A549 (cell line): ENCODE measurements at regions not wholly inside any gene's neighbourhood (a gene's known extent, or its start where the extent isn't known, plus 50 kb on each side); places are given as distances from the start of the nearest gene placed in this dataset.

Experiments used
- ATAC-seq, 2 experiments: fragments of 200-7000 bp in 1 of 2; fragments of >200 bp in 1 of 2; cut with Nextera tagmentation in 1 of 2; cut with Tn5 transposase in 1 of 2; 3 replicates each; pipeline versions ENCODE4 v1.8.0 to v1.9.1; 2018 to 2020; ENCODE audit warnings: mild to moderate bottlenecking in 1 of 2, moderate library complexity in 1 of 2
- CTCF ChIA-PET: fragments of 300-600 bp; sonication (Branson Sonifier 250); formaldehyde crosslinking; extraction: SDS; loops from one replicate; lab custom pipeline; 2021; ENCODE audit warnings: antibody characterized with exemption, inconsistent platforms; lab: Yijun Ruan, JAX
- POLR2A ChIA-PET: fragments of 350-600 bp; formaldehyde crosslinking; extraction: SDS; loops from one replicate; lab custom pipeline; 2021; ENCODE audit warnings: antibody characterized with exemption, inconsistent platforms; lab: Yijun Ruan, JAX
- DNase-seq, 2 experiments: peaks; one replicate each; pipeline versions ENCODE4 v3.0.0 to v3.0.0-alpha.2; 2011 to 2016; ENCODE audit warnings: low read depth in 1 of 2, low spot score in 1 of 2
- FAIRE-seq: peaks from 2 replicates; lab custom pipeline; 2011; peaks lifted over from hg19 to GRCh38; lab: Jason Lieb, UNC
- H3K27ac ChIP-seq, 2 experiments: fragments of >200 bp; sonication (Bioruptor Twin); formaldehyde crosslinking; 3 replicates each; pipeline ENCODE4 v1.5.1; 2016 to 2017
- H3K4me1 ChIP-seq: fragments of >200 bp; sonication (Bioruptor Twin); formaldehyde crosslinking; 3 replicates; pipeline ENCODE4 v1.6.1; 2016
- H3K4me2 ChIP-seq: fragments of >200 bp; sonication (Bioruptor Twin); formaldehyde crosslinking; 3 replicates; pipeline ENCODE4 v1.6.1; 2016
- H3K4me3 ChIP-seq: fragments of >200 bp; sonication (Bioruptor Twin); formaldehyde crosslinking; 3 replicates; pipeline ENCODE4 v1.5.1; 2016
- H3K9me3 ChIP-seq: fragments of >200 bp; sonication (Bioruptor Twin); formaldehyde crosslinking; 3 replicates; pipeline ENCODE4 v1.6.1; 2016
- BHLHE40 ChIP-seq: IDR thresholded peaks from 2 replicates; pipeline ENCODE4 v1.6.1; 2012; ENCODE audit warnings: low read depth, low read length, inconsistent platforms
- CBX2 ChIP-seq: fragments of 200-600 bp; sonication (generic); IDR thresholded peaks from 2 replicates; pipeline ENCODE4 v1.6.1; 2016; ENCODE audit warnings: low read depth, mild to moderate bottlenecking, borderline replicate concordance
- CBX8 ChIP-seq: fragments of 200-600 bp; sonication (generic); IDR thresholded peaks from 2 replicates; pipeline ENCODE4 v1.6.1; 2016
- CEBPB ChIP-seq, 2 experiments: fragments of >200 bp in 1 of 2; sonication (Bioruptor Twin) in 1 of 2; formaldehyde crosslinking in 1 of 2; IDR thresholded peaks; 2 replicates each; pipeline ENCODE4 v1.6.1; 2012 to 2016
- CHD2 ChIP-seq: fragments of 150-350 bp; IDR thresholded peaks from 2 replicates; pipeline ENCODE4 v1.6.1; 2014; ENCODE audit warnings: low read length; ENCODE audit not compliant: partially characterized antibody
- EHF ChIP-seq: fragments of 250-450 bp; sonication (Bioruptor Pico); IDR thresholded peaks from 2 replicates; pipeline ENCODE4 v1.5.0; 2020; ENCODE audit warnings: mild to moderate bottlenecking
- EP300 ChIP-seq, 2 experiments: fragments of >200 bp; sonication (Bioruptor Twin); formaldehyde crosslinking; IDR thresholded peaks; 2 replicates in 1 of 2; 3 replicates in 1 of 2; pipeline ENCODE4 v1.6.1; 2016 to 2017
- FOXS1 ChIP-seq: fragments of 250-450 bp; sonication (Bioruptor Pico); IDR thresholded peaks from 2 replicates; pipeline ENCODE4 v1.5.0; 2020; ENCODE audit warnings: mild to moderate bottlenecking, moderate library complexity
- HDAC2 ChIP-seq: fragments of 200-600 bp; sonication (generic); IDR thresholded peaks from 2 replicates; pipeline ENCODE4 v1.6.1; 2016
- JUN ChIP-seq, 2 experiments: fragments of >200 bp; sonication (Bioruptor Twin); formaldehyde crosslinking; IDR thresholded peaks; 2 replicates in 1 of 2; 3 replicates in 1 of 2; pipeline ENCODE4 v1.6.1; 2016 to 2017
- KDM5A ChIP-seq: fragments of 200-600 bp; sonication (generic); IDR thresholded peaks from 2 replicates; pipeline ENCODE4 v1.6.1; 2016; ENCODE audit warnings: antibody characterized with exemption, mild to moderate bottlenecking
- NPAS2 ChIP-seq: fragments of 250-450 bp; sonication (Bioruptor Pico); IDR thresholded peaks from 2 replicates; pipeline ENCODE4 v1.8.0; 2022; ENCODE audit warnings: mild to moderate bottlenecking, moderate library complexity, borderline replicate concordance
- NR3C1 ChIP-seq: fragments of >200 bp; sonication (Bioruptor Twin); formaldehyde crosslinking; IDR thresholded peaks from 3 replicates; pipeline ENCODE4 v1.6.1; 2017
- POLR2A ChIP-seq: IDR thresholded peaks from 2 replicates; pipeline ENCODE4 v1.6.1; 2012; ENCODE audit warnings: mild to moderate bottlenecking, low read length
- RAD21 ChIP-seq, 2 experiments: fragments of >200 bp in 1 of 2; sonication (Bioruptor Twin) in 1 of 2; formaldehyde crosslinking in 1 of 2; IDR thresholded peaks in 1 of 2; conservative IDR thresholded peaks in 1 of 2; 2 replicates in 1 of 2; 3 replicates in 1 of 2; pipeline ENCODE4 v1.6.1; 2012 to 2018; ENCODE audit warnings: inconsistent platforms in 1 of 2
- RFX5 ChIP-seq: fragments of 450-650 bp; IDR thresholded peaks from 2 replicates; pipeline ENCODE4 v1.7.1; 2014; ENCODE audit warnings: antibody characterized with exemption, mild to moderate bottlenecking, moderate library complexity
- SMC3 ChIP-seq: fragments of >200 bp; sonication (Bioruptor Twin); formaldehyde crosslinking; IDR thresholded peaks from 3 replicates; pipeline ENCODE4 v1.6.1; 2018; ENCODE audit warnings: inconsistent platforms
- SREBF2 ChIP-seq: fragments of 450-650 bp; IDR thresholded peaks from 2 replicates; pipeline ENCODE4 v1.6.1; 2014; ENCODE audit warnings: mild to moderate bottlenecking, moderate library complexity
- TP53 ChIP-seq: fragments of 250-450 bp; sonication (Bioruptor Pico); IDR thresholded peaks from 2 replicates; pipeline ENCODE4 v1.5.0; 2021; ENCODE audit warnings: mild to moderate bottlenecking, moderate library complexity
- ZFP36 ChIP-seq: fragments of 450-650 bp; IDR thresholded peaks from 2 replicates; pipeline ENCODE4 v1.6.1; 2014; ENCODE audit warnings: borderline replicate concordance; ENCODE audit not compliant: partially characterized antibody
- ZNF302 ChIP-seq: fragments of 250-450 bp; sonication (Bioruptor Pico); IDR thresholded peaks from 2 replicates; pipeline ENCODE4 v1.9.0; 2021; ENCODE audit warnings: inconsistent platforms, mild to moderate bottlenecking, moderate library complexity
- ZSCAN20 ChIP-seq: fragments of 250-450 bp; sonication (Bioruptor Pico); IDR thresholded peaks from 2 replicates; pipeline ENCODE4 v1.8.0; 2022; ENCODE audit warnings: mild to moderate bottlenecking, moderate library complexity
- WGBS: methylation state at CpG from one replicate; pipeline ENCODE4 v1.1.6; 2017; ENCODE audit errors: missing lambda C conversion rate; 5-methylcytosine and 5-hydroxymethylcytosine counted together
- TF ChIP-seq, protein P1 (sequence below): fragments of 200-600 bp; sonication (generic); IDR thresholded peaks from 2 replicates; pipeline ENCODE4 v1.6.1; 2016; ENCODE audit warnings: antibody characterized with exemption, mild to moderate bottlenecking, moderate library complexity
- TF ChIP-seq, protein P2 (sequence below): fragments of >200 bp; sonication (Bioruptor Twin); formaldehyde crosslinking; IDR thresholded peaks from 3 replicates; pipeline ENCODE4 v1.6.1; 2016
- TF ChIP-seq, protein P3 (sequence below): fragments of 150-350 bp; IDR thresholded peaks from 2 replicates; pipeline ENCODE4 v1.6.1; 2014; ENCODE audit warnings: low read depth, mild to moderate bottlenecking, low read length
- TF ChIP-seq, protein P4 (sequence below): IDR thresholded peaks from 2 replicates; pipeline ENCODE4 v1.6.1; 2012
- TF ChIP-seq, protein P5 (sequence below): IDR thresholded peaks from 2 replicates; pipeline ENCODE4 v1.6.1; 2012; ENCODE audit warnings: low read depth, borderline replicate concordance

DNA sequence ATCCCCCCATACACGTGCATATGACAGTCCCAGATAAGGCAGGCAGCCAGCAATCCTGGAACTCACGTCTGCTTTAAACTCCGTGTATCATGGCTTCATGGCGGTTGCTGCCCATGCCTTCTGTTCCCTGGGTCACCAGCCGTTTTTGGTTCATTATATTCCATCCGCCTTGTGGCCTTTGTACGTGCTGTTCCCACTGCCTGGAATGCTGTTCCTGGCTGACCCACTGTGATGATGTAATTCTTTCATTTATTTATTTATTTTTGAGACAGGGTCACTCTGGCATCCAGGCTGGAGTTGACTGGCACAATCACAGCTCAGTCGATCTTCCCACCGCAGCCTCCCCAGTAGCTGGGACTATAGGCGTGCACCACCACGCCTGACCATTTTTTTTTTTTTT is 136.7 kb upstream of the GSE1 start:
- TF ChIP-seq RFX5 = no peak
- TF ChIP-seq, protein P1, sequence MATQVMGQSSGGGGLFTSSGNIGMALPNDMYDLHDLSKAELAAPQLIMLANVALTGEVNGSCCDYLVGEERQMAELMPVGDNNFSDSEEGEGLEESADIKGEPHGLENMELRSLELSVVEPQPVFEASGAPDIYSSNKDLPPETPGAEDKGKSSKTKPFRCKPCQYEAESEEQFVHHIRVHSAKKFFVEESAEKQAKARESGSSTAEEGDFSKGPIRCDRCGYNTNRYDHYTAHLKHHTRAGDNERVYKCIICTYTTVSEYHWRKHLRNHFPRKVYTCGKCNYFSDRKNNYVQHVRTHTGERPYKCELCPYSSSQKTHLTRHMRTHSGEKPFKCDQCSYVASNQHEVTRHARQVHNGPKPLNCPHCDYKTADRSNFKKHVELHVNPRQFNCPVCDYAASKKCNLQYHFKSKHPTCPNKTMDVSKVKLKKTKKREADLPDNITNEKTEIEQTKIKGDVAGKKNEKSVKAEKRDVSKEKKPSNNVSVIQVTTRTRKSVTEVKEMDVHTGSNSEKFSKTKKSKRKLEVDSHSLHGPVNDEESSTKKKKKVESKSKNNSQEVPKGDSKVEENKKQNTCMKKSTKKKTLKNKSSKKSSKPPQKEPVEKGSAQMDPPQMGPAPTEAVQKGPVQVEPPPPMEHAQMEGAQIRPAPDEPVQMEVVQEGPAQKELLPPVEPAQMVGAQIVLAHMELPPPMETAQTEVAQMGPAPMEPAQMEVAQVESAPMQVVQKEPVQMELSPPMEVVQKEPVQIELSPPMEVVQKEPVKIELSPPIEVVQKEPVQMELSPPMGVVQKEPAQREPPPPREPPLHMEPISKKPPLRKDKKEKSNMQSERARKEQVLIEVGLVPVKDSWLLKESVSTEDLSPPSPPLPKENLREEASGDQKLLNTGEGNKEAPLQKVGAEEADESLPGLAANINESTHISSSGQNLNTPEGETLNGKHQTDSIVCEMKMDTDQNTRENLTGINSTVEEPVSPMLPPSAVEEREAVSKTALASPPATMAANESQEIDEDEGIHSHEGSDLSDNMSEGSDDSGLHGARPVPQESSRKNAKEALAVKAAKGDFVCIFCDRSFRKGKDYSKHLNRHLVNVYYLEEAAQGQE = no peak
- no peak for TF ChIP-seq HDAC2
- no peak for TF ChIP-seq NPAS2 (CRISPR knock-in tag)
- TF ChIP-seq RAD21 (conservative IDR thresholded peaks at IDR 0.05 in 1 of 2, IDR thresholded peaks at IDR 0.05 in 1 of 2) = no peak
- TF ChIP-seq BHLHE40 = no peak
- no peak for TF ChIP-seq EP300 (IDR thresholded peaks at IDR 0.05)
- TF ChIP-seq, protein P2, sequence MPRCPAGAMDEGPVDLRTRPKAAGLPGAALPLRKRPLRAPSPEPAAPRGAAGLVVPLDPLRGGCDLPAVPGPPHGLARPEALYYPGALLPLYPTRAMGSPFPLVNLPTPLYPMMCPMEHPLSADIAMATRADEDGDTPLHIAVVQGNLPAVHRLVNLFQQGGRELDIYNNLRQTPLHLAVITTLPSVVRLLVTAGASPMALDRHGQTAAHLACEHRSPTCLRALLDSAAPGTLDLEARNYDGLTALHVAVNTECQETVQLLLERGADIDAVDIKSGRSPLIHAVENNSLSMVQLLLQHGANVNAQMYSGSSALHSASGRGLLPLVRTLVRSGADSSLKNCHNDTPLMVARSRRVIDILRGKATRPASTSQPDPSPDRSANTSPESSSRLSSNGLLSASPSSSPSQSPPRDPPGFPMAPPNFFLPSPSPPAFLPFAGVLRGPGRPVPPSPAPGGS = no peak
- no peak for TF ChIP-seq JUN (IDR thresholded peaks at IDR 0.05)
- TF ChIP-seq, protein P3, sequence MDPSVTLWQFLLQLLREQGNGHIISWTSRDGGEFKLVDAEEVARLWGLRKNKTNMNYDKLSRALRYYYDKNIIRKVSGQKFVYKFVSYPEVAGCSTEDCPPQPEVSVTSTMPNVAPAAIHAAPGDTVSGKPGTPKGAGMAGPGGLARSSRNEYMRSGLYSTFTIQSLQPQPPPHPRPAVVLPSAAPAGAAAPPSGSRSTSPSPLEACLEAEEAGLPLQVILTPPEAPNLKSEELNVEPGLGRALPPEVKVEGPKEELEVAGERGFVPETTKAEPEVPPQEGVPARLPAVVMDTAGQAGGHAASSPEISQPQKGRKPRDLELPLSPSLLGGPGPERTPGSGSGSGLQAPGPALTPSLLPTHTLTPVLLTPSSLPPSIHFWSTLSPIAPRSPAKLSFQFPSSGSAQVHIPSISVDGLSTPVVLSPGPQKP = no peak
- no peak for TF ChIP-seq SREBF2
- no peak for TF ChIP-seq POLR2A
- TF ChIP-seq, protein P4, sequence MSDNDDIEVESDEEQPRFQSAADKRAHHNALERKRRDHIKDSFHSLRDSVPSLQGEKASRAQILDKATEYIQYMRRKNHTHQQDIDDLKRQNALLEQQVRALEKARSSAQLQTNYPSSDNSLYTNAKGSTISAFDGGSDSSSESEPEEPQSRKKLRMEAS = no peak
- no peak for TF ChIP-seq FOXS1 (CRISPR knock-in tag)
- no peak for TF ChIP-seq ZNF302 (CRISPR knock-in tag)
- no peak for TF ChIP-seq CBX8
- no peak for TF ChIP-seq CBX2
- no peak for TF ChIP-seq CEBPB (IDR thresholded peaks at IDR 0.05)
- no peak for TF ChIP-seq KDM5A
- no peak overlapping the region for H3K4me2 ChIP-seq
- H3K4me3 ChIP-seq = no peak overlapping the region
- H3K27ac ChIP-seq = no peak overlapping the region
- 0 out of 3 replicates have a peak, but pooled peaks cover 3% of the 10 kb centered on the region for H3K4me1 ChIP-seq
- DNase-seq (no peak), ATAC-seq (no peak), FAIRE-seq (no peak)
- no peaks in the 10 kb centered on the region for H3K9me3 ChIP-seq
- ChIA-PET POLR2A (no interaction called here), CTCF (interaction anchor here (0.6 to 9.1 kb wide), 10 partner anchors 16 to 174 kb away, joined by 3 to 96 read pairs (median 4); no protein-coding TSS in a partner anchor)
- 80% methylated on average over 11 of the region's 11 CpGs for WGBS

DNA sequence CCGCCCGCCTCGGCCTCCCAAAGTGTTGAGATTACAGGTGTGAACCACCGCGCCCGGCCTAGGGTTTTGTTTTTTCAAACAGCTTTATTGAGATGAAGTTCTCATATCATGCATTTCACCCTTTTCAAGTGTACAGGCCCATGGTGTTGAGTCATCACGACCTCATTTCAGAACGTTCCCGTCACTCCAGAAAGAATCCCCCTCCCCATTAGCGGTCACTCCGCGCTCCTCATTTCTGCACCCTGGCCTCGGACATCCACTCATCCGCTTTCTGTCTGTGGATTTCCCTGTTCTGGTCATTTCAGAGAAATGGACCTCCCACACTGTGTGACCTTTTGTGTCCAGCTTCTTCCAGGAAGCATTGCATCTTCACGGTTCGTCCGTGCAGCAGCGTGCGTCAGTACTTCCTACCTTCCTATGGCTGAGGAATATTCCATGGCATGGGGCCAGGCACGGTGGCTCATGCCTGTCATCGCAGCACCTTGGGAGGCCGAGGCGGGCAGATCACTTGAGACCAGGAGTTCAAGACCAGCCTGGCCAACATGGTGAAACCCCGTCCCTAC is 135.2 kb upstream of the GSE1 start:
- whole genome bisulfite sequencing = 83% methylated on average over 24 of the region's 24 CpGs
- no peaks in the 10 kb centered on the region for H3K9me3 ChIP-seq
- no peak overlapping the region for H3K4me3 ChIP-seq
- TF ChIP-seq SMC3 = no peak
- TF ChIP-seq ZSCAN20 (CRISPR knock-in tag) = no peak
- no peak for TF ChIP-seq ZFP36
- TF ChIP-seq NR3C1 = no peak
- no peak for TF ChIP-seq EHF (CRISPR knock-in tag)
- TF ChIP-seq, protein P5, sequence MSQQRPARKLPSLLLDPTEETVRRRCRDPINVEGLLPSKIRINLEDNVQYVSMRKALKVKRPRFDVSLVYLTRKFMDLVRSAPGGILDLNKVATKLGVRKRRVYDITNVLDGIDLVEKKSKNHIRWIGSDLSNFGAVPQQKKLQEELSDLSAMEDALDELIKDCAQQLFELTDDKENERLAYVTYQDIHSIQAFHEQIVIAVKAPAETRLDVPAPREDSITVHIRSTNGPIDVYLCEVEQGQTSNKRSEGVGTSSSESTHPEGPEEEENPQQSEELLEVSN = no peak
- TF ChIP-seq TP53 (CRISPR knock-in tag) = no peak
- no peak for TF ChIP-seq NPAS2 (CRISPR knock-in tag)
- no peak for TF ChIP-seq CHD2
- FAIRE-seq (no peak), DNase-seq (no peak), ATAC-seq (no peak)
- H3K27ac ChIP-seq = no peak overlapping the region
- 0 out of 3 replicates have a peak, but pooled peaks cover 3% of the 10 kb centered on the region for H3K4me1 ChIP-seq
- ChIA-PET CTCF (interaction anchor here (0.8 to 9.1 kb wide), 11 partner anchors 14 to 132 kb away, joined by 3 to 96 read pairs (median 4); no protein-coding TSS in a partner anchor), POLR2A (no interaction called here)
- H3K4me2 ChIP-seq = no peak overlapping the region
